GM21529 (cell line): ENCODE measurements at regions not wholly inside any gene's neighbourhood (a gene's known extent, or its start where the extent isn't known, plus 50 kb on each side); places are given as distances from the start of the nearest gene placed in this dataset.

Experiments
- ATAC-seq: cut with Tn5 transposase; IDR thresholded peaks from one replicate; pipeline ENCODE4 v1.9.1; 2021; ENCODE audit not compliant: unreplicated experiment

- ATAC-seq = no peak
These were observed 94.6 kb downstream of the ZPLD1 start for GRCh38 chr3:102529452-102529851.

- ATAC-seq = no peak
These were observed 95.8 kb downstream of the ZPLD1 start for GRCh38 chr3:102530415-102531181.

DNA sequence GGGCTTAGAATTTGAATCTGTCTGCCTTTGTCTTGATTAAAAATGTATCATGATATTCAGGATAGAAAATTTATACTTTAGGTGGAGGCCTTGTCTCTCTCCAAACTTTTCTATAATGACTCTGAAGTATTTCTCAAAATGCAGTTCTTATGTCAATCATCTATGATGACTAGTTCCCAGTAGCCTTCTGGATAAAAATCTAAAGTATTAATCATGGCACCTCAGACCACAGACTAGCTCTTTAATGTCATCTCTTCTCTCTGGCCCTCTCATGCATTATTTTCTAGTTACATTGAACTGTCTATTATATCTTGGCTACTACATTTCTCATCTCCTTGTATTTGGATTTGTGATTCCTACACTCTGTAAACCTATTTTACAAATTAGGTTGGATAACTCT is 96.9 kb downstream of the ZPLD1 start:
- ATAC-seq = no peak

DNA sequence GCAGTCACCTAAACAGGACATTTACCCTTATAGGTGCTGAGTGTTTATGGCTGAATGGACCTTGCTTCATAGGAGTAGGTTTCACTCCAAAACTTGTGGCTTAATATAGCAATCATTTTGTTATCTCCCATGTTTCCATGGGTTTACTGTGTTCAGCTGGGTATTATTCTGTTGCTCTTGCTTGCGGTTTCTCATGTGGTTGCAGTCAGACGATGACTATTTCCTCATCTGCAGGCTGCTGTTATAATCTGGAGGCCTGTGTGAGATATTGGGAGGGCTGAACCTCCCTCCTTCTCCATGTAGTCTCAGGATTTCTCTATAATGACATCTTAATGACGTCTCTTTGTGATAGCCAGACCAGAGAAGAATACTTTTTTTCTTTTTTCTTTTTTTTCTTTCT is 98.1 kb downstream of the ZPLD1 start:
- ATAC-seq = no peak

DNA sequence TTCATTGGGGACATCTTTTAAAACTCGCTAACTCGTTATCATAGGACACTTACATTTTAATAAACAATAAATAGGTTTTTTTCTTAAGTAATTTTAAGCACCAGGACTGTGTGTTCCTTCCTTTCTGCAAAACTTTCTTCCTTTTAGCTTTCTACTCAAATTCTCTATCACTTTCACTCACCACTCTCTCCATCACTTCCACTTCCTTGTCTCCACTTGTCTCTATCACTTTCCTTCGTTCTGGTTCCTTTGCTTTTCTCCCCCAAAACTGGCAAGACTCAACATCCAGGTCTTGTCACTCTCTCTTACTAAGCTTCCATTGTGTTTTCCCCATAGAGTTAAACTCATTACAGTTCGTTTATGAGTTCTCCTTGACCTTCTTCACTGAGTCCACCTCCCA is 99.0 kb downstream of the ZPLD1 start:
- ATAC-seq = no peak

GRCh38 chr3:102536456-102536855 is 101.6 kb downstream of the ZPLD1 start:
- ATAC-seq = peak; percentile 60

DNA sequence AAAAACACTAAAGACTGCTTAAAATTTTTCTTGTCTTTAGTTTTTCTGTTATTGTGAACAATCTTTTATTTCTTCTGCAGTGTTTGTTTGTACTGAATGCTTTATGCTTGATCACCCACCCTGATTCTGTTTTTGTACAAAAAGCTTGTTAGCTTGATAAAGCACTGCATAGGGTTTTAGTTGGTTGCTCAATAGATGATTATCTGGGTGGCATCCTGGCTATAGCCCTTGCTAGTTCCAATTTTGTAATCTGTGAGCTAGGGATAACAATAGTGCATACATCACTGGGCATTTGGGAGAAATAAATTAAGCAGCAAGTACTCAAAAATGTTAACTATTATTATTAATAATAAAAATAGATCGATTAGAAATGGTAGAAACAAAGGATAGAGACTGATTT is 102.3 kb downstream of the ZPLD1 start:
- ATAC-seq = no peak

DNA sequence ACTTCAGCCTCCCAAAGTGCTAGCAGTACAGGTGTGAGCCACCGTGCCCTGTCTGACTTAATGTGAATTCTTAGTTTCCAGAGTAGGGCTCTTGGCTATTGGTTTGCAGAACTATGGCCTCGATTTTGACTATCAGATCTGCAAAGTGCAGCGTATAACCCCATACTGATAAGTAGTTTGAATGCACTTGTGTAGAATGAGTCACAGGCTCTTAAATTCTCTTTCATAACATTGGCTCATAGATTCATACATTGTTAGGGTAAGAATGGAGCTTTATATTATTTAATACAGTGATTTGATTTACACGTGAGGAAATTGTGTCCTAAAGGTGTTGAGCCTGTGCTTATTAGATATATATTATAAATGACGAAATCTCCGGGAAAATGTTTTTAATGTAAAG is 109.9 kb downstream of the ZPLD1 start:
- no peak for ATAC-seq

- ATAC-seq = no peak
These were observed 110.5 kb downstream of the ZPLD1 start for GRCh38 chr3:102545276-102545675.

DNA sequence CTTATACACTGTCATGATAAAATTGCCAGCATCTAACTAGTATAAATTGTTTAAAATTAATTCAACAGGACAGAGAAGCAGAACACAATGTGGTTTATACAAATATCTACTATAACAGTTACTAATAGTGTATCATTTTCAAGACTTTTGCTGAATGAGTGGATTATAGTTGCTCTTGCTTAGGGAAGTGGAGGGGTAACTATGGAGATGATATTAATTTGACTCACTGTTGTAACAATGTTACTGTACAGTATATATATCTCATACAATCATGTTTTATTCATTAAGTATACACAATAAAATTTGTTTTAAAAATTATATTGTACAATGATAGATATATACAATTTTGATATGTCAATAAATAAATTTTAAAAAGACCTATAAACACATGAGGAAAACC is 119.1 kb downstream of the ZPLD1 start:
- no peak for ATAC-seq

- no peak for ATAC-seq
These were observed 135.7 kb downstream of the ZPLD1 start for GRCh38 chr3:102570511-102570910.

GRCh38 chr3:102571006-102571405 is 136.2 kb downstream of the ZPLD1 start:
- no peak for ATAC-seq

- ATAC-seq = no peak
These were observed 137.0 kb downstream of the ZPLD1 start for GRCh38 chr3:102571720-102572384.

DNA sequence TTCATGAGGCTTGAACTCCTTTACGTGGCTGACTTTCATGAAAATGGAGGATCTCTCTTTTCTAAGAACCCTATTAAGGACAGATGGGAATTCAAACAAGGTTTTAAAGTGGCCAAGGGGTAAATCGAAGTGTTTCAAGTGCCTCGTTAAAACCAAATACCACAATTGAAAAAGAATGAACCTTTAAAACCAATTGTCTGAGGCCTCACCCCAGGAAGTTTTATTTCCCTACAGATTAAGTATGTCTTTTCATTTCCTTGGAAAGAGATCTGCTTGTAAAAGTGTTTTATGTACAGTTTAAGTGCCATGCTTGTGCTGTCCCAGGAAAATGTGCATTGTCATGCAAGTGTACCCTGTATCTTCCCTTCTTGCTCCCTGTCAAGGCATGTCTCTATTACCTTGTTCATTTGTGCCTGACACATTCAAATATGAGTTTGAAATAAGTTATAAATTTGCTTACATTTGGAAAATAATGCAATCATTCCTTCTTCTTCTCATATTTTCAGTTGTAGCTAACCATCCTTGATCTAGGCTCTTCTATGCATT is 138.7 kb downstream of the ZPLD1 start:
- no peak for ATAC-seq

DNA sequence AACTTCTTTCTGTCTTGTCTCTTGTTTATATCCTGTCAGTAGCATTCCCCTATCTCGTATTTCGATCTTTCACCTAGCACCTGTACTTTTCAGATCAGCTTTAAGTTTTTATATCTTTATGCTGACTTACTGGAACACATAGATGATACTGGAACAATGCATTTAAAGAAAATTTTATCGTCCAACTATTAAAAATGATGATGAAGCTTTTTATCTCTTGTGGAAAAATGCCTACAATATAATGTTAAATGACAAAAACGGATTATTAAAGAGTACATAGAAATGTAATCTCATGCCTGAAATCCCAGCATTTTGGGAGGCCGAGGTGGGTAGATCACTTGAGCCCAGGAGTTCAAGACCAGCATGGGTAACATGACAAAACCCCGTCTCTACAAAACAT is 139.5 kb downstream of the ZPLD1 start:
- no peak for ATAC-seq

GRCh38 chr3:102576651-102577050 is 141.8 kb downstream of the ZPLD1 start:
- no peak for ATAC-seq

GRCh38 chr3:102577082-102577789 is 142.4 kb downstream of the ZPLD1 start:
- ATAC-seq = no peak

DNA sequence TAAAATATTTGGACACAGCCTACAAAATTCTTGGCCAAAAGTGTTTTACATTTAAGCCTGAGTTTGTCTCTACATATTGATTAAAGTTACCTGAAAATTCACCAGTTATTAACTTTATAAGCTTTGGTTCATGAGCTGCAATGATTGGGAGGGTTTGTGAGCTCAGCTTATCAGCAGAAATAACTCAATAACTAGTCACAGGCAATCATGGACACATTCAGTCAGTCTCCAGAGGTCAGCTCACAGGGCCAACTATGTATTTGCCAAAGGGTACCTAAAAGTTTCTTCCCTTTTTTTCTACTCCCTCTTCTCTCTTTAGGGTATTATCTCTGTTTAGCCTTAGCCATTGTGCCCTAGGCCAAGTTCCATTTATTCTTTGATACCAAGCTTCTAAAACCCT is 145.9 kb downstream of the ZPLD1 start:
- ATAC-seq = no peak

DNA sequence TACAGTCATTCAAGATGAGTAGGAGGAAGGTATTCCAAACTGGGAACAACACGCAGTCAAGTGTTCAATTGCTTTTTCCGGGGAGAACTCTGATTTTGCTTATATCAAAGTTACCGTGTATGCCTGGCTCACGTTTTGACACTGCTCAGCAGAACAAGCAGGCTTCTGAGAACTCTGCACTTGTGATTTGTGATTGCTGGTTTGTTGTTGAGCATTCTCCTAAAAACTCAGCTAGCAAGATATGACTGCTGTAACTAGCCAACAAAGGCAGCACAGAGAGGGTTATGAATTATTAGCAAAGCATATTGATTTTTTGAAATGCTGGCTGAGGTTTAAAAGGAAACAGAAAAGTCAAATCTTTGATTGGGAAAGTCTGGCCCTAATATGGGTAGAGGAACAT is 151.7 kb downstream of the ZPLD1 start:
- ATAC-seq = no peak

GRCh38 chr3:102593812-102594602 is 159.2 kb downstream of the ZPLD1 start:
- no peak for ATAC-seq

DNA sequence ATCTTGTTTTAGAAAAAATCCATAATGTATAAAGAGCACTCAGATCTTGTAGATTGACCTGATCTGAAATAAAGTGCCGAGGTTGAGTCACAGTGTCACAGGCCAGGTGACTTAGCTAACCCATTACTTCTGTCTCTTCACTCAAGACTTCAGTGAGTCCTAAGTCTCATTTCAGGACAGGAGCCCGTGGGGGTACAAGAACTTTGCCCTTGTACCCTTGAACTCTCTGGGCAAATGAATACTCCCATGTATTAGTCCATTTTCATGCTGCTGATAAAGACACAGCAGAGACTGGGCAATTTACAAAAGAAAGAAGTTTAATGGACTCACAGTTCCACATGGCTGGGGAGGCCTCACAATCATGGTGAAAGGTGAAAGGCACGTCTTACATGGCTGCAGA is 160.2 kb downstream of the ZPLD1 start:
- no peak for ATAC-seq
